Heart left ventricle (tissue), 16 donors: ENCODE measurements at regions not wholly inside any gene's neighbourhood (a gene's known extent, or its start where the extent isn't known, plus 50 kb on each side); places are given as distances from the start of the nearest gene placed in this dataset.

Source experiments
- ATAC-seq, 4 donors: fragments of 200-7000 bp; cut with Tn5 transposase; one replicate each; pipeline ENCODE4 v1.9.1; 2020 to 2022; ENCODE audit warnings: moderate library complexity in 4 of 4, mild to moderate bottlenecking in 3 of 4, moderate number of reproducible peaks in 1 of 4
- DNase-seq, 5 donors: peaks; one replicate each; pipeline ENCODE4 v3.0.0-alpha.2; 2020
- H3K27ac ChIP-seq, 12 donors: fragments of 200-600 bp; sonication (generic) in 4 of 12; one replicate each; pipeline versions ENCODE4 v1.5.0 to v1.8.0; 2016 to 2022; ENCODE audit warnings: mild to moderate bottlenecking in 2 of 12
- H3K27me3 ChIP-seq, 9 donors: fragments of 200-600 bp; sonication (generic) in 2 of 9; one replicate each; pipeline versions ENCODE4 v1.5.1 to v1.8.0; 2016 to 2022; ENCODE audit warnings: mild to moderate bottlenecking in 3 of 9
- H3K36me3 ChIP-seq, 9 donors: fragments of 200-600 bp; sonication (generic) in 2 of 9; one replicate each; pipeline versions ENCODE4 v1.5.0 to v1.8.0; 2018 to 2022; ENCODE audit warnings: mild to moderate bottlenecking in 2 of 9
- H3K4me1 ChIP-seq, 12 donors: fragments of 200-600 bp; sonication (generic) in 4 of 12; one replicate each; pipeline versions ENCODE4 v1.5.0 to v1.8.0; 2016 to 2022; ENCODE audit warnings: mild to moderate bottlenecking in 3 of 12
- H3K4me3 ChIP-seq, 12 donors: fragments of 200-600 bp; sonication (generic) in 4 of 12; one replicate each; pipeline versions ENCODE4 v1.5.0 to v1.8.0; 2017 to 2022; ENCODE audit warnings: mild to moderate bottlenecking in 9 of 12, moderate library complexity in 4 of 12
- H3K9me3 ChIP-seq, 12 donors: fragments of 200-600 bp; sonication (generic) in 4 of 12; one replicate each; pipeline versions ENCODE4 v1.5.0 to v1.8.0; 2016 to 2022; ENCODE audit warnings: mild to moderate bottlenecking in 1 of 12
- CTCF ChIP-seq, 12 donors: fragments of 200-600 bp; sonication (generic) in 4 of 12; IDR thresholded peaks; one replicate each; pipeline versions ENCODE4 v1.5.0 to v1.8.0; 2018 to 2022; ENCODE audit warnings: antibody characterized with exemption in 12 of 12, mild to moderate bottlenecking in 5 of 12
- POLR2A ChIP-seq, 2 donors: fragments of 450-650 bp; IDR thresholded peaks; one replicate each; pipeline ENCODE4 v1.6.1; 2017; ENCODE audit warnings: antibody characterized with exemption in 2 of 2, mild to moderate bottlenecking in 2 of 2, moderate library complexity in 2 of 2
- WGBS, 4 donors: extraction: QIAGEN DNeasy Blood & Tissue Kit in 2 of 4; methylation state at CpG; one replicate each; pipeline versions ENCODE4 v1.1.5 to v1.1.7; 2013 to 2018; 5-methylcytosine and 5-hydroxymethylcytosine counted together
- intact Hi-C, 10 donors: fragments of 100-400 bp; cut with DNase I; formaldehyde crosslinking; loops; one replicate each; pipeline versions ENCODE4 v1.11.1 to v1.14.2; 2022
- donor health status: ischemic (EF 13 %, LVEDD 7.1; RV severe dilation, severe dysfunction).
- donor health status: healthy with polysubstance abuse.
- donor health status: DM: no; HTN: yes; CAD: no.
- donor health status: DM: no; HTN: no; CAD: no.
- donor health status: ischemic (EF 25% LVEDD 6.9; RV normal size, moderate dysfunction).
- donor health status: ischemic (EF 25% LVEDD 5.7; RV mildly dilated, moderate dysfunction).
- donor health status: healthy.
- donor health status: DM: yes; HTN: yes; CAD: no.
- donor health status: ischemic (EF 35%, LVEDD 5.7; RV mildly dilated, moderate dysfunction).
- donor health status: nonischemic (EF 11% LVEDD 7.7; RV severe dilation, severe dysfunction).
- donor health status: DM: yes; HTN: yes; CAD: no.
- donor health status: PGD.
- donor health status: ischemic (EF 29% LVEDD 5.4; RV normal size, mild dysfunction).
- donor health status: nonischemic (EF 23%, LVEDD 6.1; RV moderate dilation, normal function).

- Histone ChIP-seq H3K27me3 (no peaks in the 10 kb centered on the region), H3K27ac (no peak overlapping the region), H3K4me1 (no peaks in the 10 kb centered on the region), H3K9me3 (no peaks in the 10 kb centered on the region), H3K36me3 (no peaks in the 10 kb centered on the region), H3K4me3 (no peak overlapping the region)
- TF ChIP-seq POLR2A (IDR thresholded peaks at IDR 0.05) (no peak), CTCF (IDR thresholded peaks at IDR 0.05) (no peak)
- ATAC-seq: no peak
- peak in 1 of 5 donors; percentile 20 for DNase-seq
- intact Hi-C loops: no loop called here
- WGBS, 4 donors: 79 to 87% (median 82%) methylated on average over 3 of the region's 3 CpGs
Measured at GRCh38 chr4:136329042-136329662, 1203.1 kb downstream of the PCDH18 start.

- no peak for DNase-seq
- H3K9me3 ChIP-seq: no peaks in the 10 kb centered on the region
- no peaks in the 10 kb centered on the region for H3K36me3 ChIP-seq
- no peaks in the 10 kb centered on the region for H3K27me3 ChIP-seq
- no peaks in the 10 kb centered on the region for H3K4me1 ChIP-seq
- intact Hi-C loops: no loop called here
- no peak for ATAC-seq
- no peak overlapping the region for H3K4me3 ChIP-seq
- WGBS, 4 donors: 43 to 55% (median 51%) methylated on average over 5 of the region's 5 CpGs
- no peak for TF ChIP-seq POLR2A (IDR thresholded peaks at IDR 0.05)
- no peak for TF ChIP-seq CTCF (IDR thresholded peaks at IDR 0.05)
- H3K27ac ChIP-seq: no peak overlapping the region
Measured at GRCh38 chr4:136328131-136328530, 1204.2 kb downstream of the PCDH18 start.

GRCh38 chr4:136320465-136320813 is 1211.9 kb downstream of the PCDH18 start:
- Histone ChIP-seq H3K4me3 (no peak overlapping the region), H3K4me1 (no peaks in the 10 kb centered on the region), H3K9me3 (no peaks in the 10 kb centered on the region), H3K27me3 (no peaks in the 10 kb centered on the region), H3K36me3 (no peaks in the 10 kb centered on the region), H3K27ac (no peak overlapping the region)
- TF ChIP-seq POLR2A (IDR thresholded peaks at IDR 0.05): no peak
- no peak for TF ChIP-seq CTCF (IDR thresholded peaks at IDR 0.05)
- no peak for ATAC-seq
- whole genome bisulfite sequencing, 4 donors: 69 to 88% (median 77%) methylated on average over 1 of the region's 1 CpG
- intact Hi-C loops: no loop called here
- DNase-seq: no peak

- Histone ChIP-seq H3K36me3 (no peaks in the 10 kb centered on the region), H3K4me3 (no peak overlapping the region), H3K4me1 (no peaks in the 10 kb centered on the region), H3K27me3 (no peaks in the 10 kb centered on the region), H3K27ac (no peak overlapping the region), H3K9me3 (no peaks in the 10 kb centered on the region)
- DNase-seq (no peak), ATAC-seq (no peak)
- 94 to 100% (median 96%) methylated on average over 2 to 4 of the region's 4 CpGs for WGBS, 4 donors
- TF ChIP-seq POLR2A (IDR thresholded peaks at IDR 0.05) (no peak), CTCF (IDR thresholded peaks at IDR 0.05) (no peak)
- intact Hi-C loops: no loop called here
Measured at GRCh38 chr4:136319789-136320464, 1212.4 kb downstream of the PCDH18 start.
